ENCODE measurements at regions not wholly inside any gene's neighbourhood (a gene's known extent, or its start where the extent isn't known, plus 50 kb on each side); places are given as distances from the start of the nearest gene placed in this dataset.
A peak's percentile ranks its signal among the peaks of the same experiment; 100 is the strongest.

DNA sequence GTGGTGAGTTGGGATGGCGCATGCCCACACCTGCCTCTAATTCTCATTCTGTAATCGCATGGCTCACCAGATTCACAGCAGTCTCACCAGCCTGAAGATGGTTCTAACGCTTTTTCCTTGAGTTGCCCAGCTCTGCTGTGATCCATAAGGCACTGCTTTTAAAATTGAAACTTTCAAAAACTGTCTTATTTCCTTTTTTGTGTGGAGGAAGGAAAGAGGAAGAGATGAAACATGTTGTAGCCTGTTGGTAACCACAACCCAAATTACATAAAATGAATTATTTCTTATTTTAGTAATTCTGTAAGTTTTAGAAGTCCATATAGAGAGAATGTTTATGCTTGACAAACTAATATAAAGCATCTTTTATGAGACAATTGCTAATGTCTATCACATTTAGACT is 165.4 kb downstream of the RBM43 start:
- intact Hi-C loops (cut with DNase I): no loop called here

DNA sequence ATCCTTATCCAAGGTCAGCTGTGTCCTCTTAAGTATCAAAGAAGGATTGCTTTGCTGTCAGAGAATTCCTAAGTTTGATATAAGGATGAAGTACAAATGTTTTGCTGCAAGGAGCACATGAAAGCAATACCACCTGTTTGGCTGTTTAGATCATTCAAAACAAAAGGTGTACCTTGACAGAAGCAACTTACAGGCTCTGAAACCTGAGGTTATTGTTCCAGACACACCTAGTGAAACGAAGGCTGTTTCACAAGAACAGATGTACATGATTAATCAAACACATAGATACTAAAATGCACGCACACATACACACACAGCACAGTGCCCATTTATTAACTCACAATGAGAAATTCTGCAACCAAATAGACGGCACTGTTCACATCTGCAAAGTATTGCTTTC is 166.2 kb downstream of the RBM43 start:
- intact Hi-C loops (cut with DNase I): no loop called here
- no peak for ATAC-seq
- DNase-seq (ENCODE audit: missing footprints): no peak

More for the DNA sequence above, 165.4 kb downstream of the RBM43 start:
- no peak for DNase-seq (ENCODE audit: missing footprints)
- no peak for ATAC-seq

DNA sequence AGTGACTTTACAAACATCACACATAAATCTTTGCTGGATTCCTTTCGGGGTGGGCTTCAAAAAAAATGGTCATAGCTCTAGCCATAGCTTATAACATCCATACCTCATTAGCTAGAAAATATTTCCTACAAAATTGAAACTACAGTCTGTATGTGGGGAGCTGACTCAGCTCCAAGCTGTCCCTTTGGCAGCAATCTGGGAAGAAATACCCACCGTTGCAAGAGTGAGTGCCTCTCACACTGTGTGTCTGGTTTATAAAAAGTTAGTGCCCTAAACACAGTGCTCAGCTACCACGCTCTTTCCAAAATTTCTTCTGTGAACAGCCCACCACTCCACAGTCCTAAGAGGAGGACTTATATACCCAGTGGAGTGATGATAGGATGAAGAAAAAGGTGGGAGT is 170.1 kb downstream of the RBM43 start:
- ATAC-seq (no peak), DNase-seq (ENCODE audit: missing footprints) (no peak)
- intact Hi-C loops (cut with DNase I): no loop called here

DNA sequence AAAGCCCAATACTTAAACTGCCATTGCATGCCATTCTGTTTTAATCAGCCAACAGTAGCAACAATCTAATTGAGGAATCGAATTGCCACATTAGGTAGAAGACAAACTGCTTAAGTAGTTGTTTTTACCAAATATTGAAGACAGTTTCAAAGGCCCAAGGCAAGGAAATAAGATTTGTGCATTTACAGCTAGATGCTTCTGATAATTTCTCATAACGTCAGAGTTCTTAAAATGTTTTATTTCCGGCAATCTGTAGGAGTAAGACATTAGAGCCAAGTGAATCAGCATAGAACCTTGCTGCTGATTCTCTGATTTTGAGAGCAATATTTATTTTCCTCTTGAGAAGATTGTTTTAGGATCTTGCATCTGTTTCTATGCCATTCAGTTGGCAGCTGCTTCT is 174.3 kb downstream of the RBM43 start:
- intact Hi-C loops (cut with DNase I): no loop called here
- DNase-seq (ENCODE audit: missing footprints) (no peak), ATAC-seq (no peak)

DNA sequence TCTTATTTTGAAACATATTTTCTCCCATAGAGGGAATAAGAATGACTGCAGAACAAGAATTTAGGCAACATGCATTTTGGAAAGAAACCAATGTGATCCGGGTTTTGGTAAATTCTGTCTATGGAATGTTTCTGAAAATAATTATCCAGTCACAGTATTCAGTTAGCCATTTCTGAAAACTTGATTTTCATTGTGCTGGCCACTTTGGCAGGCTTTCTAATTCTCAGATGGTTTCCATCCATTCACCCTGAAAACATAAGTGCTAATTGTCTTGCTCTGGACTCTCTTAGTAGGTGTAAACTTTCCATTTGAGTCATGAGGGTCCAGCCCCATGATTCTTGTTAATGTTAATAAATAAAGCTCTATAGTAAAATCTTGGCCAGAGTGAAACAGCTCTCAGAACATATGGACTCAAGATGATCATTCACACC is 176.5 kb downstream of the RBM43 start:
- DNase-seq (ENCODE audit: missing footprints) (no peak), ATAC-seq (no peak)
- intact Hi-C loops (cut with DNase I): no loop called here

DNA sequence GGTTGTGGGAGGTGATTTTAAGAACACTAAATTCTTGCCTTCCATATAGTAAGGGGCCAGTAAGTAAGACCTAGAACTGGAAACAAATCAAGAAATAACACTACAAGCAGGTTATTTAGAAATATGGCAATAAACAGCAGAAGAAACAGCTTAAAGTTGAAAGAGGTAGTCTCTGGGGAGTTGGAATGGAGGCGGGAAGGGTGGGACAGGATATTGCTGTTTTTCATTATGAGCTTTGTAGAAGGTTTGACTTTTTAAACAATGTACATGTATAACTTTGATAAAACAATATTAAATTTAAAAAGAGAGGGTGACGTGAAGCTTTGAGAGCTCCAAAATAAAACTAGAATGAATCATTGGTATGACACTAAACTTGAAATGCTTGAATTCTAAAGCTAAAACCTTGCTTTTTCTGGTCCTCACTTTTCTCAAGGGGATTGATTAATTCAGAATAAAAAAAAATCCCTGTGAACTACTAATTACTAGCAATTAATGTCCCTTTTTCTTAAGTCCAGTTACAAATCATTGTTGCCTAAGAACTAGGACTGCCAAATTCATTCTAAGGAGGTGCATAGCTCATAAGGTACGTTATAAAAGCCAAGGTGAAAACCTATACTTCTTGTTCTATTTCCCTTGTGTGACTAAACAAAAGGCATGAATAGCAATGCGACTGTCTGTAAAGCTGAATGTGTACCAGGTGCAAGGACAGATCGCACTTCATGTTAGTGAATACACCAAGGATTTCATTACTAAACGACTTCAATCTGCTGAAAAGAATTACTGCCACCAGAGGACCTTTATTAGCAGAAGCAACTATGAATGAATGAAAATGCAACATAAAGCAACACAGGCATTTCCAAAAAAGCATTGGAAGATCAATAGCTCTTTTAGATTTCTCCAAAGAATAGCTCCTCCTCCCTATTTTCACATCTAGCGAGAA is 177.5 kb downstream of the RBM43 start:
- DNase-seq (ENCODE audit: missing footprints) (no peak), ATAC-seq (no peak)
- intact Hi-C loops (cut with DNase I): no loop called here

DNA sequence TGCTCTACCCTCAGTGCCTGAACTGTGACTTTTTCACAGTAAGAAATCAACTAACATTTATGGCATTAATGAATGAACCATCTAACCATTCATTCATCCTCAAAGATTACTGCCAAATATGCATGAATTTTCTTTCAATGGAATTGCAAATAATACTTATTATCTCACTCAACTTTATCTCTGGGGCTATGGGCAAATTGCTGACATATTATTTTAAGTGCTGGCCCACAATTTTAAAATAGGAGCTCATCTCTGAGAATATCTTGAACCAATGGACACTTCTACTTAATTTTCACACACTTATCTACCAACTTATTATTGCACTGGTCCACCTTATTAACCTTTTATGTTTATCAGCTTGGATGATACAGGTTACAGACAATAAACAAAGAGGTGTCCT is 182.8 kb downstream of the RBM43 start:
- intact Hi-C loops (cut with DNase I): no loop called here
- DNase-seq (ENCODE audit: missing footprints) (no peak), ATAC-seq (no peak)

DNA sequence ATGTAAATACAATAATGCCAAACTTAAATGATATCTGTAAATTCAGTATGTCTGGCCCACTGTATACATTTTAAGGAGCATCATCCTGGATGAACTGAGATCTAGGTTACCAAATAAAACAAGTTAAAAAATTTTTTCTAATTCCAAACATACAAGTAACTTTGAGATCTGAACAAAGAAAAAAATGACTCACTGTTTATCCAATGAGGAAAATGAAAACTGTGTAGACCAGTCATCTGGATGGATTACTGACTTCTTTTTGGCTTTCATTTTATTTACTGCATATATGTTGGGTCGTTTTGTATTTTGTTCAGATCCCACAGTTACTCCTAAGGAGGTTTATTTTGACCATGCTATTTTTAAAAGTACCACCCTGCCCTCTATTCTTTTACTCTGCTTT is 189.8 kb downstream of the RBM43 start:
- ATAC-seq (no peak), DNase-seq (ENCODE audit: missing footprints) (no peak)
- intact Hi-C loops (cut with DNase I): no loop called here

DNA sequence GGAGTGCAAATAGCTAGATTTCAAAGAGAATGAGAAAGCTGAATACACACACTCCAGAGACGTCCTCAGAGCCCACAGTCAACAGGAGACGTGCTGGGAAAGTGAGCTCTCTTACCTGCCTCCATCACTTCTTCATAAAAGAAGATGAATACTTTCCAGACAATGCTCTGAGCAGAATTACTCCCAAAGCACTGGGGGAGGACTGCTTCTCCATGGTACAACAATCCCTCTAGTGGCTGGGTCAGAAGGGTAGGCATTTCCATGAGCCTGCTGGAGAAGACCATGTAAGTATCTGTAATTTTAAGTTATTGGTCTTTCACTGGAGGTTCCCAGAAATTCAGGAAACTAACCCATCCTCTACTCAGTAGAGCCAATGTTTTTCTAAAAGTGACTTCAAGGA is 190.3 kb downstream of the RBM43 start:
- no peak for DNase-seq (ENCODE audit: missing footprints)

DNA sequence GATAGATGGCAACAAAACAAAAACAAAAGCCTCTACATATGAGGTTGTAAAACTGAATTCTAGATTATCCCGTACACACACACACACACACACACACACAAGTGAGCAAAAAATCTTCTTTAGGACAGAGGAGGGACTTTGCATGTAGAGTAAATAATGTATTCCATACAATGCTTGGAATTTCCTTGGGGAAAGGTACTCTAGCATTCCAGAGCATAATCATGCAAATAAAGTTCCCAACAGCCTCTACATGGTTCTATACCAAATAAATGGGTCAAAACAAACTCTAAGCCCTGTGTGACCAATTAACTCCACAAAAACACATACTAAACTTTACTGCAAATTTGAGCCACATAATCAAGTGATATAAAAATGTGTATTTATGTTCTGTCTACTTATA is 191.4 kb downstream of the RBM43 start:
- intact Hi-C loops (cut with DNase I): no loop called here
- ATAC-seq (no peak), DNase-seq (ENCODE audit: missing footprints) (no peak)

More for the DNA sequence above, 190.3 kb downstream of the RBM43 start:
- intact Hi-C loops (cut with DNase I): no loop called here
- no peak for ATAC-seq

DNA sequence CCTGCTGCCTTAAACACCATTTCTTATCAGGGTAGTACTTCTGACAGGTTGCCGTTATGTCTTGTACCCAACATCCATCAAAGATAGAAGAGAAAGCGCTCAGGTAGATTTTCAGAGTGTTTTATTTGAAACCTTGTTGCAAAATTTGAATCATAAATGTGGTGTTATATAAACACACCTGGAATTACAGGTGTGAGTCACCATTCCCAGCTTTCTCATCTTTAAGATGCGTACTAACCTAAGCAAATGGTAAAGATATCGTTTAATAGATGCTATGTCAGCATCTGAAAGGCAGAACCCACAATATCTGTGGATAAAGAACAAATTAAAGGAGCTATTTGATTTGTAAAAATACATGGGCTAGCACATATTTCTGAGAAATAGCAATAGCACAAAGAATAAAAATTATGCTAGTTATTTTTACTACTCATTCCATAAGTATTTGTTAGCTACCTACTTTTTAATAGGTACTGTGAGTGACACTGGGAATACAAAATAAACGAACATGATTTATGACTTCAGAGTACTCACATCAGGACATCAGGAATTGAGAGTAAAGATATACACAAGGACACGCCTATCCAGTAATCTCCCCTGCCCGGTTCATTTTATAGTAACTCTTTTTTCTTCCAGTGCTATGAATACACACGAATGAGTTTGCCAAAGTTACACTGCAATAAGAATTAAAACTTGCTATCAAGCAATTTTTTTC is 193.8 kb downstream of the RBM43 start:
- DNase-seq (ENCODE audit: missing footprints) (no peak), ATAC-seq (no peak)
- intact Hi-C loops (cut with DNase I): no loop called here

DNA sequence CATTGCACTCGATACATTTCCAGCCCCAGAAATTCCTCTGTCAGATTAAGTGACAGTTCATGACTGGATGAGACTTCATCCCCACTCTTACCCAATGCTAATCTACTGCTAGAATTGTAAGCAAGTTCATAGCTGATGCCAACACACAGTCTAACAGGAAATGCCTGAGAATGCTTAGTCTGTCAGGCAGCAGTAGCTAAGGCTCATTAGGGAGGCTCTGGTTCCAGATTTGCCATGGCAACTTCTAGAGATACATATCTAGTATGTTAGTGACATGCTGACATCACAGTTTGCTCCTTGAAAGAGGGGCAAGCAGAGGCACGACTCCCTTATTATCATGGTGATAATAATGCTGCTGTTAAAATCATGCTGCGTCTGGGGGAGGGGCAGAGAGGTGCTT is 198.4 kb downstream of the RBM43 start:
- DNase-seq (ENCODE audit: missing footprints): no peak
- intact Hi-C loops (cut with DNase I): no loop called here

DNA sequence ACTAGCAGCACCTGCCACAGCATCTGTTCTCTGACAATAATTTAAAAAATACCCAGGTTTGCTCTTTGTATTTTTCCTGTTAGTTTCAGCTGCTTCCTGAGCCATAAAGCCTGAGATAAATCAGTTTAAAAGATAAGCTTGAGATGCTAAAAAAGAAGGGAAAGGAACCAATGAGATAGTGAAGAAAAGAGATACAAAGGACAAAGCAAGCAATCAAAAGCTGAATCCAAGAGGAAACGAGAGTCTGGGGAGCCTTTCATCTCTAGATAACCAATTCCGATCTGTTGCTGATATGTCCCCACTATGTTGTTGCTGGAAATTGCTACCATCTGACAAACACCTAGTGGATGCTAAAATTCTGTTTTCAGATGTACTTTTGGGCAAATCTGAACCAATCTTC is 201.4 kb downstream of the RBM43 start:
- ATAC-seq (no peak), DNase-seq (ENCODE audit: missing footprints) (no peak)
- intact Hi-C loops (cut with DNase I): no loop called here

More for the DNA sequence above, 198.4 kb downstream of the RBM43 start:
- no peak for ATAC-seq

DNA sequence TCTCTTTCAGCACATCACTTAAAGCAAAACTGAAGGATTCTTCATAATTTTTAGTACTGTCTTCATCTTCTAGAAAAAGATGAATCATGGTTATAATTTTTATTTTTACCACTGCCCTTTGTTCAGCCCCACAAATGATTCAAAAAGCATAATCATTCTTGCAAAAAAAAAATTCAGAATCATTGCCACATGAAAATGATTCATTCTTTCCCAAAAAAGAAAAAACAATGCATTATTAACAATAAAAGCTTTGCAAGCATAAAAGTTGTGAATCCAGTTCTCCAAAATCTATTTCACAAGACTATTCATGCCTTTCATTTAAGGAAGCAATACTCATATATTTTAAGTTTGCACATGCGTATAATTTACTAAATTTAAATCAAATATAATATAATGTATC is 204.8 kb downstream of the RBM43 start:
- intact Hi-C loops (cut with DNase I): loop anchor here (10.0 kb wide), 1 partner anchor 442 kb away; no protein-coding TSS in a partner anchor
- ATAC-seq (no peak), DNase-seq (ENCODE audit: missing footprints) (no peak)

DNA sequence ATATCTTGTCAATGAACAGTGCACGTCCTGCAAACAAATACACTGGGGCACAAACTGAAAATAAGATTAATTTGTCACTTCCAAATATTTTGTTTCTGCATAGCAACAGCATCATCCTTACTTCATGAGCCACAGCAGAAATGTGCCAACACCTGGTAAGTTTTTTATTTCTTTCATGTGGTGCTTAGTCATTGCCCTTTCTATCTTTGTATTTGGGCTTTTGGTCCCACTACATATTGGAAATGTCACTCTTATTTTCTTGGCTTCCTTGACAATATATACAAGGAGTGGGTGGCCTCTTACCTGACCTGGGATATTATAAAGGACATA is 208.0 kb downstream of the RBM43 start:
- intact Hi-C loops (cut with DNase I): loop anchor here (5.0 to 10.0 kb wide), 2 partner anchors 439 to 1456 kb away; no protein-coding TSS in a partner anchor
- ATAC-seq (no peak), DNase-seq (ENCODE audit: missing footprints) (no peak)

DNA sequence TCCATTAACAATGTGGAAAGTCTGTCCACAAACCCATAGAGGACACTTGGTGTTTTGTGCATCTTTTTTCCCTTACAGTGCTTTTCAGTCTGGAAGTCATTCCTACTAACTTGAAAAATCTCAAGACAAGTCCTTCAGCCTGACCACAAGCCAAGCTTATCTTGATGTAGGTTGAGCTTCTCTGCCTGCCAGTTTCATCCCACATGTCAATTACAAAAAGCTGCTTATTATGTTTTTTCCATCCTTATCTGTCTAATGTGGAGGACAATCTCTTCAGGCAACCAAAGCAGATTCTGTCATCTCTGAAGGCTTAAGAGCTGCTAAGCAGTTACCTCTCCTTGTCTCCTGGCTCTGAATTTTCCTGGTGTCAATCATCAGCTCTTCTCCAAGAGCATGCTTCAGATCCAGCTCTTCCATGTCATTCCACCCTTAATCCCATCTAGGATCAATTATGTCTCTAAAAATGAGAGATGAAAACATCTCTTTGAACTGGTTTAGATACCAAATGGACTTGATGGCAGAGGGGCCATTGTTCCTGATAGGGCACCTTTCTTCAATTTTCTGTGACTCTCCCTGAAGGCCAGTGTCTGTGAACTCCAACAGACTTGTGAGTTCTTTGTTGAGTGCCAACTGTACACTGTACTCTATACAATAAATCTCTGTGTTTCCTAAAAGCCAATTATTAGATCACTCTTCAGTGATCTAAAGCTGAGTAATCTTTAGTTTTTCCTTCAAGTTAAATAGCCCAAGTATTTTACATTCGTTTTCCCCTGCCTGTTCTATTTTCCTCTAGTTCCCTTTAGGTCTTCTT is 208.6 kb downstream of the RBM43 start:
- ATAC-seq (no peak), DNase-seq (ENCODE audit: missing footprints) (no peak)
- intact Hi-C loops (cut with DNase I): loop anchor here (5.0 to 10.0 kb wide), 2 partner anchors 438 to 1456 kb away; no protein-coding TSS in a partner anchor

DNA sequence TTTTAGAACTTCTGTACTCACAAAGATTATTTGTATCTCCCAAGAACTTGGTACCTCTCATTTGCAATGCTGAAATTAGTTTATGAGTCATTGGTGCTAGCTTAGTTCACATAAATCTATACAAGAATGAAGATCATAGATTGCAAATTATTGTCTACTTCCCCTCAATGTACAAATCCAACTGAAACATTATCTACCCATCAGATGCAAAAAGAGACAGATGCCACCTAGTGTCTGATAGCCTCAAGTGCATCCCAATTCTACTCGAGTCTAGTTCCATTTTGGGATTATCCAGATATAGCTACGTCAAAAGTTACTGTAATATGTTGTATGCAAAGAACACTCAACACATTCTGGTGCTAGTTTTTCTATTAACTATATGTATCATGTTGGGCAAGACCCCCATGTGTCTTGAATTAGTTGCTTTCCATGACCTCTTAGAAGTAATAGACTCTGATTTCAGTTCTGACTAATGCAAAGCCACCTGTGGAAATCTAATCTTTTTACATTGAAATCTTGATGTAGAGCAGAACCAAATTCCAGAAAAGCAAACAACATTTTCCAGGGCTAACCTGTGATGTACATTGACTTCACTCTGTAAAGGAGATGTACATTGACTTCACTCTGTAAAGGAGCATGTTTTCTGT is 210.0 kb downstream of the RBM43 start:
- ATAC-seq (peak; percentile 34), DNase-seq (ENCODE audit: missing footprints) (no peak)
- intact Hi-C loops (cut with DNase I): loop anchor here (5.0 to 10.0 kb wide), 2 partner anchors 437 to 1454 kb away; no protein-coding TSS in a partner anchor

DNA sequence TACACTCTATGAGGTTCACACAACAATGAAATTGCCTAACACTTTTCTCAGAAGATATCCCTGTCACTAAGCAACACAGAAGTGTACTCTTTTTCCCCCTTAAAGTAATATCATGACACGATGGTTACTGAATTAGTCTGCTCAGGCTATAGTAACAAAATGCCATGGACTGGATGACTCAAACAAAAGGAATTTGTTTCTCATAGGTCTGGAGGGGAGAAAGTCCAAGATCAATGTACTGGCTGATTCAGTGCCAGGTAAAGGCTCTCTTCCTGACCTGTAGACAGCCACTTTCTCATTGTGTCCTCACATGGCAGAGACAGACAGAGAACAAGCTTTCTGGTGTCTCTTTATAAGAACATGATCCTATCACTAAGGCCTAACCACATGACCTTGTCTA is 211.9 kb downstream of the RBM43 start:
- ATAC-seq: no peak
- no peak for DNase-seq (ENCODE audit: missing footprints)
- intact Hi-C loops (cut with DNase I): loop anchor here (5.0 to 10.0 kb wide), 2 partner anchors 435 to 1452 kb away; no protein-coding TSS in a partner anchor

Measured in Right ventricle myocardium inferior (tissue), 1 donor.